ENCODE measurements at regions not wholly inside any gene's neighbourhood (a gene's known extent, or its start where the extent isn't known, plus 50 kb on each side); places are given as distances from the start of the nearest gene placed in this dataset.

- Histone ChIP-seq H3K4me3 (ENCODE audit: low read depth in 1 of 2, low read length in 2 of 2) (no peak overlapping the region), H2AFZ (ENCODE audit: low read depth, low read length) (no peak overlapping the region), H4K20me1 (ENCODE audit: insufficient read depth, low read length) (no peaks in the 10 kb centered on the region), H3K9me3 (ENCODE audit: insufficient read depth, low read length, severe bottlenecking) (no peaks in the 10 kb centered on the region), H3K36me3 (ENCODE audit: insufficient read depth, low read length) (no peaks in the 10 kb centered on the region), H3K27ac (ENCODE audit: low read length) (no peak overlapping the region), H3K79me2 (ENCODE audit: insufficient read depth, low read length) (no peaks in the 10 kb centered on the region), H3K4me2 (ENCODE audit: insufficient read depth, low read length) (no peak overlapping the region), H3K27me3 (ENCODE audit: insufficient read depth, low read length, poor library complexity) (peaks cover 7% of the 10 kb centered on the region), H3K4me1 (ENCODE audit: insufficient read depth, low read length) (peaks cover 5% of the 10 kb centered on the region; the same call in 1 of the 2 replicates), H3K9ac (ENCODE audit: low read depth, low read length) (no peak overlapping the region)
- no peak for TF ChIP-seq EZH2 (IDR thresholded peaks at IDR 0.05; ENCODE audit: borderline replicate concordance, low read depth, low read length, severe bottlenecking)
- ATAC-seq (ENCODE audit: insufficient read depth, low read depth) (no peak), DNase-seq (no peak)
These were observed 130.5 kb upstream of the SLC1A4 start for GRCh38 chr2:64858541-64859311.

DNA sequence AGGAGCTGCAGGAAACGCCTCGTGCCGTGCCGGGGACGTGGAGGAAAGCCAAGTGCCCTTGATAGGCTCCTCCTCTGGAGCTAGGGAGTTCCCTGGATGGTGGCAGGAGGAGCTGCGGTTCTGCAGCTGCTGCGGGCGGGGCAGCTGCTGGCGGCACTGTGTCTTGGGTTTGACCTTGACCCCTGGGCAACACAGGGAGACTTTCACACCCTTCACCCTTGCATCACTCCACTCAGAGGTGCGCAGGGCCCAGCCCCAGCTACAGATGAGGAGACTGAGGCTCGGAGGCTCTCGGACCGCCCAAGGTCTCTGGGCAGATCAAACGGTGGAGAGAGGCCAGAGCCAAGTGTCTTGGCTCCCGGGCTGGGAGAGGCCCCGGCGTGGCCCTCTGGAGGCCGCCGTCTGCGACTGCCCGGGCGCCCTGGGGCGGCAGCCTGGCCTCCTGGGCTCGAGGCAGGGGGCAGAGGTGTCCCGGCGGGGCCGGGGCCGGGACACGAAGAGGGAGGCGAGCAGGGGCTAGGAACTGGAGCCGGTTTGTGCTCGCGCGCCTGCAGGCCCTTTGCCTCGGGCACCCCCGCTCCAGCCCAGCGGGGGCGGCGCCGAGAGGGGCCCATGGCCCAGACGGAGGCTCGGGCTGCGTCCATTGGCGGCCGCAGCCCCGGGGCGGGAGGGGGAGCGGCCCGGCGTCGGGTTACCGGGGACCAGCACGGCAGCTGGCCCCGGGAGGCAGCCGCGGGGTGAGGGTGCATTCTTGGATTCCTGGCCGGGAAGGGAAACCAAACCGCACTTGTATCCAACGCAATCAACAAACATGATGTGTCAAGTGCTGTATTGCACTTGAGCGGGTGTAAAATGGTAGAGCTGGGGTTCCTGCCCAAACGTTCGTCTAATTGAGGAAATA, 129.6 kb upstream of the SLC1A4 start:
- no peak for DNase-seq
- no peak overlapping the region for H2AFZ ChIP-seq (ENCODE audit: low read depth, low read length)
- no peak overlapping the region for H3K9ac ChIP-seq (ENCODE audit: low read depth, low read length)
- no peaks in the 10 kb centered on the region for H3K79me2 ChIP-seq (ENCODE audit: insufficient read depth, low read length)
- H3K9me3 ChIP-seq (ENCODE audit: insufficient read depth, low read length, severe bottlenecking), result no peaks in the 10 kb centered on the region
- H3K36me3 ChIP-seq (ENCODE audit: insufficient read depth, low read length), result no peaks in the 10 kb centered on the region
- peaks cover 7% of the 10 kb centered on the region for H3K27me3 ChIP-seq (ENCODE audit: insufficient read depth, low read length, poor library complexity)
- no peak overlapping the region for H3K4me2 ChIP-seq (ENCODE audit: insufficient read depth, low read length)
- H3K4me1 ChIP-seq (ENCODE audit: insufficient read depth, low read length), result peaks cover 4% of the 10 kb centered on the region; the same call in 1 of the 2 replicates
- no peaks in the 10 kb centered on the region for H4K20me1 ChIP-seq (ENCODE audit: insufficient read depth, low read length)
- H3K4me3 ChIP-seq (ENCODE audit: low read depth in 1 of 2, low read length in 2 of 2), result no peak overlapping the region
- H3K27ac ChIP-seq (ENCODE audit: low read length), result no peak overlapping the region
- ATAC-seq (ENCODE audit: insufficient read depth, low read depth), result no peak
- no peak for TF ChIP-seq EZH2 (IDR thresholded peaks at IDR 0.05; ENCODE audit: borderline replicate concordance, low read depth, low read length, severe bottlenecking)
- no peak for TF ChIP-seq CTCF (IDR thresholded peaks at IDR 0.05; ENCODE audit: borderline replicate concordance, extremely low read depth, low read length, poor library complexity, severe bottlenecking)

DNA sequence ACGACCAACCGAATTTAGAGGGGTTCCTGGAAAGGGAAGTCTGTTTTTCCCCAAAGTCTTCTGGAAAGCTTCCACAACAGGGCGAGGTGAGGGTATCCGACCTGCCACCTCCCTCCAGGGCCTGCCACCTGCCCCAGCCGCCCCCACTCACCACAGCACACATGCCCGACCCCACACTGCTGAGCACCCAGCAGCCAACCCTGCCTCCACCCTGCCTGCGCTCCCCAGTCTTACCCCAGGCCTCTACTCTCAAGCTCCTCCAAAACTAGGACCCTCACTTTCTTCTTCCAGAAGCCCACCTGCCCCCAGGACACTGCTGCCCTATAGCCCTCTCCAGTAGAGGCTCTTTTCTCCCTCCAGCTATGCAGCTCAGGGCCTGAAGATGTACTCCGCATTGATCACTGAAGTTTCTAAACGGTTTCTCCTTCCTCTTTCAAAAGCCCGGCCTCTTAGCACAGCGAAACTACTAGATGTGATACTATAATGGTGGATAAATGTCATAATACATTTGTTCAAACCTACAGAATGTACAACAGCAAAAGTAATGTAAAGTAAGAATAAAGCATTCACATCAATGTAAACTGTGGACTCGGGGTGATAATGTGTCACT, 128.8 kb upstream of the SLC1A4 start:
- Histone ChIP-seq H2AFZ (ENCODE audit: low read depth, low read length) (no peak overlapping the region), H3K9ac (ENCODE audit: low read depth, low read length) (no peak overlapping the region), H3K4me3 (ENCODE audit: low read depth in 1 of 2, low read length in 2 of 2) (no peak overlapping the region), H3K4me1 (ENCODE audit: insufficient read depth, low read length) (peaks cover 7% of the 10 kb centered on the region), H3K27me3 (ENCODE audit: insufficient read depth, low read length, poor library complexity) (peaks cover 11% of the 10 kb centered on the region), H3K36me3 (ENCODE audit: insufficient read depth, low read length) (no peaks in the 10 kb centered on the region), H4K20me1 (ENCODE audit: insufficient read depth, low read length) (no peaks in the 10 kb centered on the region), H3K79me2 (ENCODE audit: insufficient read depth, low read length) (no peaks in the 10 kb centered on the region), H3K9me3 (ENCODE audit: insufficient read depth, low read length, severe bottlenecking) (no peaks in the 10 kb centered on the region), H3K27ac (ENCODE audit: low read length) (no peak overlapping the region), H3K4me2 (ENCODE audit: insufficient read depth, low read length) (no peak overlapping the region)
- DNase-seq, result no peak
- TF ChIP-seq CTCF (IDR thresholded peaks at IDR 0.05; ENCODE audit: borderline replicate concordance, extremely low read depth, low read length, poor library complexity, severe bottlenecking), result no peak
- no peak for TF ChIP-seq EZH2 (IDR thresholded peaks at IDR 0.05; ENCODE audit: borderline replicate concordance, low read depth, low read length, severe bottlenecking)
- ATAC-seq (ENCODE audit: insufficient read depth, low read depth), result no peak

All from DND-41 (cell line).